HCT116 (cell line): ENCODE measurements at regions not wholly inside any gene's neighbourhood (a gene's known extent, or its start where the extent isn't known, plus 50 kb on each side); places are given as distances from the start of the nearest gene placed in this dataset.

Experiments used
- ATAC-seq: fragments of 200-7000 bp; cut with Tn5 transposase; 2 replicates; pipeline ENCODE4 v1.9.1; 2020; ENCODE audit warnings: mild to moderate bottlenecking, moderate library complexity
- BruUV-seq: library from RNA; stranded (reverse); fragments of 400-500 nt; replicated peaks from 2 replicates; lab custom pipeline; 2021; lab: Mats Ljungman, UMichigan
- CTCF ChIA-PET: fragments of 300-600 bp; sonication (Branson Sonifier 250); formaldehyde crosslinking; loops from one replicate; lab custom pipeline; 2021; ENCODE audit warnings: antibody characterized with exemption; lab: Charles Lee
- POLR2A ChIA-PET: fragments of 300-600, 350-600 bp; sonication (Branson Sonifier 250); formaldehyde crosslinking; loops from one replicate; lab custom pipeline; 2021; ENCODE audit warnings: antibody characterized with exemption; lab: Charles Lee
- RAD21 ChIA-PET, 2 experiments: fragments of 300-600 bp; sonication (Branson Sonifier 250); formaldehyde crosslinking; loops; one replicate each; lab custom pipeline; 2023; ENCODE audit warnings: low total read pairs in 2 of 2; ENCODE audit not compliant: uncharacterized antibody in 2 of 2, unreplicated experiment in 2 of 2, low non-redundant PET in 1 of 2; lab: Charles Lee
- DNase-seq: peaks from one replicate; pipeline ENCODE4 v3.0.0-alpha.2; 2010; ENCODE audit warnings: low read depth, low spot score
- H2AFZ ChIP-seq: fragments of 200-600 bp; shearing (Covaris generic), sonication (generic); 2 replicates; pipeline ENCODE4 v1.6.1; 2017; ENCODE audit warnings: low read depth, mixed run types, mixed read lengths, antibody characterized with exemption, low read length; ENCODE audit not compliant: poor library complexity, severe bottlenecking
- H3K27ac ChIP-seq: 2 replicates; pipeline ENCODE4 v1.5.1; 2012; ENCODE audit warnings: low read depth, low read length
- H3K27me3 ChIP-seq: fragments of 200-600 bp; sonication (generic); 2 replicates; pipeline ENCODE4 v1.6.1; 2016; ENCODE audit warnings: mixed run types, low read length, mixed read lengths; ENCODE audit not compliant: insufficient read depth
- H3K36me3 ChIP-seq, 2 experiments: fragments of 200-500 bp in 1 of 2; fragments of 200-600 bp in 1 of 2; sonication (Bioruptor generic) in 1 of 2; sonication (generic) in 1 of 2; 2 replicates each; pipeline versions ENCODE4 v1.5.1 to v1.6.1; 2014 to 2016; ENCODE audit warnings: low read length in 2 of 2, inconsistent platforms in 1 of 2, mixed read lengths in 1 of 2, mixed run types in 1 of 2; ENCODE audit not compliant: insufficient read depth in 2 of 2, control insufficient read depth in 1 of 2
- H3K4me1 ChIP-seq, 2 experiments: fragments of 200-600 bp in 1 of 2; sonication (generic) in 1 of 2; 2 replicates each; pipeline versions ENCODE4 v1.5.1 to v1.6.1; 2012 to 2017; ENCODE audit warnings: low read length in 2 of 2, inconsistent platforms in 1 of 2, mild to moderate bottlenecking in 1 of 2, mixed read lengths in 1 of 2, mixed run types in 1 of 2, moderate library complexity in 1 of 2; ENCODE audit not compliant: insufficient read depth in 2 of 2, control insufficient read depth in 1 of 2
- H3K4me2 ChIP-seq: fragments of 200-600 bp; sonication (generic); 2 replicates; pipeline ENCODE4 v1.6.1; 2017; ENCODE audit warnings: mixed run types, low read length, mixed read lengths
- H3K4me3 ChIP-seq, 2 experiments: fragments of 200-600 bp in 1 of 2; sonication (generic) in 1 of 2; replicated peaks in 1 of 2; 2 replicates each; pipeline ENCODE4 v1.5.1; 2011 to 2016; ENCODE audit warnings: low read length in 2 of 2, control low read depth in 1 of 2, low read depth in 1 of 2, mild to moderate bottlenecking in 1 of 2, mixed read lengths in 1 of 2, mixed run types in 1 of 2
- H3K79me2 ChIP-seq: fragments of 200-600 bp; sonication (generic); 2 replicates; pipeline ENCODE4 v1.6.1; 2017; ENCODE audit warnings: mild to moderate bottlenecking, mixed run types, low read length, moderate library complexity, mixed read lengths; ENCODE audit not compliant: insufficient read depth
- H3K9ac ChIP-seq: fragments of 200-600 bp; sonication (generic); 2 replicates; pipeline ENCODE4 v1.6.1; 2016; ENCODE audit warnings: low read length, mixed read lengths
- H3K9me2 ChIP-seq: fragments of 200-600 bp; sonication (generic), shearing (Covaris generic); 2 replicates; pipeline ENCODE4 v1.6.1; 2017; ENCODE audit warnings: mixed run types, mild to moderate bottlenecking, moderate library complexity; ENCODE audit not compliant: insufficient read depth
- H3K9me3 ChIP-seq, 2 experiments: fragments of 200-500 bp in 1 of 2; fragments of 200-600 bp in 1 of 2; sonication (Bioruptor generic) in 1 of 2; sonication (generic) in 1 of 2; 2 replicates each; pipeline ENCODE4 v1.6.1; 2014 to 2017; ENCODE audit warnings: low read length in 2 of 2, mixed read lengths in 2 of 2, inconsistent platforms in 1 of 2, low read depth in 1 of 2, mild to moderate bottlenecking in 1 of 2, mixed run types in 1 of 2, moderate library complexity in 1 of 2; ENCODE audit not compliant: control insufficient read depth in 1 of 2, insufficient read depth in 1 of 2
- H4K20me1 ChIP-seq: fragments of 200-600 bp; sonication (generic), shearing (Covaris generic); 2 replicates; pipeline ENCODE4 v1.6.1; 2017; ENCODE audit warnings: mixed run types, mild to moderate bottlenecking, moderate library complexity; ENCODE audit not compliant: insufficient read depth
- CBX3 ChIP-seq: IDR thresholded peaks from 2 replicates; pipeline ENCODE4 v1.6.1; 2012; ENCODE audit warnings: low read depth
- CEBPB ChIP-seq: IDR thresholded peaks from 2 replicates; pipeline ENCODE4 v1.6.1; 2012; ENCODE audit warnings: low read depth
- EZH2 ChIP-seq: fragments of 200-600 bp; sonication (generic); IDR thresholded peaks from 2 replicates; pipeline ENCODE4 v1.6.1; 2017; ENCODE audit warnings: antibody characterized with exemption, mixed run types
- EZH2phosphoT487 ChIP-seq: fragments of 200-600 bp; IDR thresholded peaks from 2 replicates; pipeline ENCODE4 v1.6.1; 2018; ENCODE audit warnings: antibody characterized with exemption, borderline replicate concordance
- MAX ChIP-seq: IDR thresholded peaks from 2 replicates; pipeline ENCODE4 v1.6.1; 2012
- POLR2A ChIP-seq: IDR thresholded peaks from 2 replicates; pipeline ENCODE4 v1.7.0; 2011; ENCODE audit warnings: borderline replicate concordance; ENCODE audit not compliant: insufficient read depth, insufficient read length; ENCODE audit errors: extremely low read depth
- SRF ChIP-seq: IDR thresholded peaks from 2 replicates; pipeline ENCODE4 v1.6.1; 2012; ENCODE audit warnings: low read depth
- YY1 ChIP-seq: IDR thresholded peaks from 2 replicates; pipeline ENCODE4 v1.6.1; 2011; ENCODE audit warnings: low read length, low read depth, moderate library complexity, mild to moderate bottlenecking; ENCODE audit not compliant: insufficient replicate concordance; ENCODE audit errors: extremely low read depth
- ZFX ChIP-seq: fragments of 450-650 bp; IDR thresholded peaks from 2 replicates; pipeline ENCODE4 v1.6.1; 2017
- ZNF274 ChIP-seq: fragments of 200-500 bp; sonication (Bioruptor generic); IDR thresholded peaks from 2 replicates; pipeline ENCODE4 v1.6.1; 2014; ENCODE audit warnings: mild to moderate bottlenecking, low read depth, low read length, inconsistent platforms
- intact Hi-C: fragments of 100-400 bp; cut with micrococcal nuclease; formaldehyde crosslinking; loops from 2 replicates; pipeline ENCODE4 v1.10.0; 2022
- TF ChIP-seq, protein P1 (sequence below), 3 experiments: fragments of 200-600 bp in 1 of 3; sonication (generic) in 1 of 3; IDR thresholded peaks in 2 of 3; conservative IDR thresholded peaks in 1 of 3; 2 replicates each; pipeline ENCODE4 v1.5.1; 2012 to 2017; ENCODE audit warnings: low read depth in 2 of 3, low read length in 2 of 3, antibody characterized with exemption in 1 of 3, borderline replicate concordance in 1 of 3, control low read depth in 1 of 3, mild to moderate bottlenecking in 1 of 3, mixed read lengths in 1 of 3, mixed run types in 1 of 3, moderate library complexity in 1 of 3; ENCODE audit not compliant: insufficient read depth in 1 of 3

GRCh38 chr12:23333938-23334337 is 615.5 kb downstream of the SOX5 start:
- POLR2A ChIA-PET, result no interaction called here
- Histone ChIP-seq H3K27ac (no peak overlapping the region), H2AFZ (no peak overlapping the region), H3K4me3 (no peak overlapping the region), H3K9me3 (peaks cover 9 to 31% of the 10 kb centered on the region in 2 experiments; a peak in 2 of 4 replicates), H3K4me1 (no peaks in the 10 kb centered on the region), H3K79me2 (no peaks in the 10 kb centered on the region), H4K20me1 (no peaks in the 10 kb centered on the region), H3K27me3 (no peaks in the 10 kb centered on the region), H3K4me2 (no peak overlapping the region)
- intact Hi-C loops, result no loop called here
- RAD21 ChIA-PET, result no interaction called here
- CTCF ChIA-PET, result no interaction called here
- no peak for ATAC-seq
- TF ChIP-seq EZH2phosphoT487 (no peak), ZNF274 (no peak), EZH2 (no peak), MAX (no peak), POLR2A (no peak), ZFX (no peak), SRF (no peak), CBX3 (no peak), YY1 (no peak), CEBPB (no peak)
- TF ChIP-seq, protein P1, sequence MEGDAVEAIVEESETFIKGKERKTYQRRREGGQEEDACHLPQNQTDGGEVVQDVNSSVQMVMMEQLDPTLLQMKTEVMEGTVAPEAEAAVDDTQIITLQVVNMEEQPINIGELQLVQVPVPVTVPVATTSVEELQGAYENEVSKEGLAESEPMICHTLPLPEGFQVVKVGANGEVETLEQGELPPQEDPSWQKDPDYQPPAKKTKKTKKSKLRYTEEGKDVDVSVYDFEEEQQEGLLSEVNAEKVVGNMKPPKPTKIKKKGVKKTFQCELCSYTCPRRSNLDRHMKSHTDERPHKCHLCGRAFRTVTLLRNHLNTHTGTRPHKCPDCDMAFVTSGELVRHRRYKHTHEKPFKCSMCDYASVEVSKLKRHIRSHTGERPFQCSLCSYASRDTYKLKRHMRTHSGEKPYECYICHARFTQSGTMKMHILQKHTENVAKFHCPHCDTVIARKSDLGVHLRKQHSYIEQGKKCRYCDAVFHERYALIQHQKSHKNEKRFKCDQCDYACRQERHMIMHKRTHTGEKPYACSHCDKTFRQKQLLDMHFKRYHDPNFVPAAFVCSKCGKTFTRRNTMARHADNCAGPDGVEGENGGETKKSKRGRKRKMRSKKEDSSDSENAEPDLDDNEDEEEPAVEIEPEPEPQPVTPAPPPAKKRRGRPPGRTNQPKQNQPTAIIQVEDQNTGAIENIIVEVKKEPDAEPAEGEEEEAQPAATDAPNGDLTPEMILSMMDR (IDR thresholded peaks at IDR 0.05 in 2 of 3, conservative IDR thresholded peaks at IDR 0.05 in 1 of 3; ENCODE audit: borderline replicate concordance in 1 of 3, insufficient read depth in 1 of 3, low read depth in 2 of 3, low read length in 2 of 3), result no peak
- TF ChIP-seq, all 23 proteins: peak for 0
- BruUV-seq, result no TSS peak
- DNase-seq, result no peak
- no peaks in the 10 kb centered on the region for H3K36me3 ChIP-seq
- H3K9ac ChIP-seq, result no peak overlapping the region
- H3K9me2 ChIP-seq, result no peaks in the 10 kb centered on the region
